ENCODE measurements at regions not wholly inside any gene's neighbourhood (a gene's known extent, or its start where the extent isn't known, plus 50 kb on each side); places are given as distances from the start of the nearest gene placed in this dataset.

DNA sequence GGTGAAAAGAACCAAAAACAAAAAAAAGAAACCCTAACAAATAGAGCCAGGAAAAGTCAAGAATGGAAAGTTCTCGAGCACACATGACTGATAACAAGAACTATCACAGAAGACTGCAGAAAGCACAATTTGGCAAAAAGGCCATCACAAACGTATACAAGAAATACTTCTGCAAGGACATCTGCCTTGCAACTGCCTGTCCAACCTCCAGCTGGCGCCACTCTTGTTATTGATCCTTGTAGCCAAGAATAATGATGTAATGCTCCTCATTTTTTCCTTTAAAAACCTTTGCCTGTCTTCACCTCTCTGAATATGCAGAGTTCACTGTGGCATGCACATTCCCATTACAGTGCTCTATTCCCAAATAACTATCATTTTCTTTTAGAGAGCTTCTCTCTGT lies 87.9 kb upstream of the BMP5 start:
- Mint-ChIP-seq H3K27ac (ENCODE audit: low read depth, unreplicated experiment) (no peak overlapping the region), H3K4me3 (ENCODE audit: unreplicated experiment) (no peak overlapping the region), H3K36me3 (ENCODE audit: insufficient read depth, unreplicated experiment) (peaks cover 5% of the 10 kb centered on the region), H3K4me1 (ENCODE audit: insufficient read depth, unreplicated experiment) (no peaks in the 10 kb centered on the region), H3K9me3 (ENCODE audit: unreplicated experiment) (no peaks in the 10 kb centered on the region), H3K27me3 (ENCODE audit: insufficient read depth, unreplicated experiment) (no peaks in the 10 kb centered on the region)
- CTCF ChIA-PET: interaction anchor here (0.6 to 1.3 kb wide), 5 partner anchors 8 to 345 kb away, joined by 3 to 4 read pairs (median 3); no protein-coding TSS in a partner anchor
- no TSS peak for BruUV-seq (replicated peaks)
- POLR2A ChIA-PET: no interaction called here
- intact Hi-C loops (cut with micrococcal nuclease): no loop called here
- TF ChIP-seq, protein P1, sequence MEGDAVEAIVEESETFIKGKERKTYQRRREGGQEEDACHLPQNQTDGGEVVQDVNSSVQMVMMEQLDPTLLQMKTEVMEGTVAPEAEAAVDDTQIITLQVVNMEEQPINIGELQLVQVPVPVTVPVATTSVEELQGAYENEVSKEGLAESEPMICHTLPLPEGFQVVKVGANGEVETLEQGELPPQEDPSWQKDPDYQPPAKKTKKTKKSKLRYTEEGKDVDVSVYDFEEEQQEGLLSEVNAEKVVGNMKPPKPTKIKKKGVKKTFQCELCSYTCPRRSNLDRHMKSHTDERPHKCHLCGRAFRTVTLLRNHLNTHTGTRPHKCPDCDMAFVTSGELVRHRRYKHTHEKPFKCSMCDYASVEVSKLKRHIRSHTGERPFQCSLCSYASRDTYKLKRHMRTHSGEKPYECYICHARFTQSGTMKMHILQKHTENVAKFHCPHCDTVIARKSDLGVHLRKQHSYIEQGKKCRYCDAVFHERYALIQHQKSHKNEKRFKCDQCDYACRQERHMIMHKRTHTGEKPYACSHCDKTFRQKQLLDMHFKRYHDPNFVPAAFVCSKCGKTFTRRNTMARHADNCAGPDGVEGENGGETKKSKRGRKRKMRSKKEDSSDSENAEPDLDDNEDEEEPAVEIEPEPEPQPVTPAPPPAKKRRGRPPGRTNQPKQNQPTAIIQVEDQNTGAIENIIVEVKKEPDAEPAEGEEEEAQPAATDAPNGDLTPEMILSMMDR (IDR thresholded peaks at IDR 0.05; ENCODE audit: unreplicated experiment): no peak
- peak; percentile 14 for DNase-seq (ENCODE audit: unreplicated experiment)

DNA sequence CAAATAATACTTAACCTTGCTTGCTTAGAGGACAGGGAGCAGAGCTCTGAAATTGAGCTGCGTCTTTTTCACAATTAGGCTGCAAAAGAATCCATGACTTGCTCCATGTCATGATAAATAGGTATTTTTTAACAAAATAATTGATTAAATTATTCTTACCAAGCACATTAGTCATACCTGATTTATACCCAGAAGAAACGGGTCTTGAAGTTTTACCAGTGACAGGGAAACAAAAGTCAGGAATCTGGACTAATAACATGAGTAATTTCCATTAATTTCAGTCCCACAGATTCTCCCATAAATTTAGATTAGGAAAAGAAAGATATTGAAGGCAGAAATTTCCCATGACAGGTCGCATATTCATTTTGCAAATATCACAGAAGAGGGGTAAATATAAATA lies 85.0 kb upstream of the BMP5 start:
- Mint-ChIP-seq H3K4me3 (ENCODE audit: unreplicated experiment) (no peak overlapping the region), H3K4me1 (ENCODE audit: insufficient read depth, unreplicated experiment) (no peaks in the 10 kb centered on the region), H3K9me3 (ENCODE audit: unreplicated experiment) (no peaks in the 10 kb centered on the region), H3K27ac (ENCODE audit: low read depth, unreplicated experiment) (no peak overlapping the region), H3K27me3 (ENCODE audit: insufficient read depth, unreplicated experiment) (no peaks in the 10 kb centered on the region), H3K36me3 (ENCODE audit: insufficient read depth, unreplicated experiment) (no peaks in the 10 kb centered on the region)
- BruUV-seq (replicated peaks): no TSS peak
- intact Hi-C loops (cut with micrococcal nuclease): no loop called here
- DNase-seq (ENCODE audit: unreplicated experiment): no peak
- CTCF ChIA-PET: interaction anchor here (0.8 kb wide), 1 partner anchor 514 kb away, joined by 3 read pairs; no protein-coding TSS in a partner anchor
- TF ChIP-seq, protein P1 (IDR thresholded peaks at IDR 0.05; ENCODE audit: unreplicated experiment): no peak
- POLR2A ChIA-PET: interaction anchor here (0.6 kb wide), 1 partner anchor 838 kb away, joined by 3 read pairs; no protein-coding TSS in a partner anchor

DNA sequence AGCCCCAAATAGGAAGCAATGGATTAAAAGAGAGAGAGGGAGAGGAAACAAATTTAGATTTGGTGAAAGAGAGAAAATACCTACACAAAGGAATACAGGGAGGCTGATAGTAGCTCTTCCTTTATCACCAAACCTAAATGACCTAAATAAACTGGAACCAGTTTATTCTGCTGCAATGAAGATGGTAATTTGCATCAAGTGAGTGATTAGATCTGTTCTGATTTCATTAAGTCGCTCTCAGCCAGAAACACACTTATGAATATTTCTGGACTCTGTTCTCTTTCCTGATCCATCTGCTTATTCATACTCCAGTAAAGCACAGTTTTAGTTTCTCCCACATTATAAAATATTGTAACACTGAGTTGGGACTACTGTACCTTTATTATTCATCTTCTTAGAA lies 83.4 kb upstream of the BMP5 start:
- no TSS peak for BruUV-seq (replicated peaks)
- ChIA-PET CTCF (interaction anchor here (0.7 to 1.2 kb wide), 2 partner anchors 513 to 514 kb away, joined by 3 to 4 read pairs; no protein-coding TSS in a partner anchor), POLR2A (no interaction called here)
- Mint-ChIP-seq H3K36me3 (ENCODE audit: insufficient read depth, unreplicated experiment) (no peaks in the 10 kb centered on the region), H3K4me1 (ENCODE audit: insufficient read depth, unreplicated experiment) (no peaks in the 10 kb centered on the region), H3K27me3 (ENCODE audit: insufficient read depth, unreplicated experiment) (no peaks in the 10 kb centered on the region), H3K4me3 (ENCODE audit: unreplicated experiment) (no peak overlapping the region), H3K27ac (ENCODE audit: low read depth, unreplicated experiment) (no peak overlapping the region), H3K9me3 (ENCODE audit: unreplicated experiment) (no peaks in the 10 kb centered on the region)
- TF ChIP-seq, protein P1 (IDR thresholded peaks at IDR 0.05; ENCODE audit: unreplicated experiment): no peak
- no peak for DNase-seq (ENCODE audit: unreplicated experiment)
- intact Hi-C loops (cut with micrococcal nuclease): no loop called here

DNA sequence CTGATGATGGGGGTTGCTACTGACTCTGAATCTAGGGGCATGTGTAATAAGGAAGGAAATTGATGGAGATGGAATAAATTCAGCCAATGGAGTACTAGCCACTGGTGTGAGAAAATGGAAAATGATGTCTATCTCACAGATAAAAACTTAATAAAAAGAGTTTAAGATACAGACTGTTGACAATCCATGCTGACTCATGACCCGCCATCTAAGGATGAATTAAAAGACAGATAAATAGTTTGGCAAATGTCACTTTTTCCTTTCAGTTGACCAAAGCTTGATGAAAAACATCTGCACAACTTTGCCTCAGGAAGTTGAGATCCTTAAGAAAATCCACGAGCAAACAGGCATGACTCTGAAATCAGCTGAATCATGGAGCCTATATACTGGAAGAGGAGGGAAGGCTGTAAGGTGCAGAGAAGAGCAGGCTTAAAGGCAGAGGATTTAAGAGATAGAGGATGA lies 82.6 kb upstream of the BMP5 start:
- intact Hi-C loops (cut with micrococcal nuclease): no loop called here
- Mint-ChIP-seq H3K27ac (ENCODE audit: low read depth, unreplicated experiment) (no peak overlapping the region), H3K4me1 (ENCODE audit: insufficient read depth, unreplicated experiment) (no peaks in the 10 kb centered on the region), H3K27me3 (ENCODE audit: insufficient read depth, unreplicated experiment) (no peaks in the 10 kb centered on the region), H3K9me3 (ENCODE audit: unreplicated experiment) (no peaks in the 10 kb centered on the region), H3K36me3 (ENCODE audit: insufficient read depth, unreplicated experiment) (no peaks in the 10 kb centered on the region), H3K4me3 (ENCODE audit: unreplicated experiment) (no peak overlapping the region)
- TF ChIP-seq, protein P1 (IDR thresholded peaks at IDR 0.05; ENCODE audit: unreplicated experiment): no peak
- no TSS peak for BruUV-seq (replicated peaks)
- CTCF ChIA-PET: interaction anchor here (0.7 to 8.8 kb wide), 5 partner anchors 335 to 681 kb away, joined by 3 to 134 read pairs (median 16); no protein-coding TSS in a partner anchor
- DNase-seq (ENCODE audit: unreplicated experiment): no peak
- POLR2A ChIA-PET: no interaction called here

All from MCF 10A (cell line).